K562 (cell line): ENCODE measurements at regions not wholly inside any gene's neighbourhood (a gene's known extent, or its start where the extent isn't known, plus 50 kb on each side); places are given as distances from the start of the nearest gene placed in this dataset.

Experiments used
- BDP1 ChIP-seq: IDR thresholded peaks from 3 replicates; pipeline ENCODE4 v1.6.1; 2011; ENCODE audit not compliant: insufficient read length, insufficient read depth
- ERF ChIP-seq: fragments of 450-650 bp; formaldehyde crosslinking; IDR thresholded peaks from 2 replicates; pipeline ENCODE4 v1.4.0; 2020; ENCODE audit warnings: mild to moderate bottlenecking, mixed read lengths
- FOS ChIP-seq: IDR thresholded peaks from 3 replicates; pipeline ENCODE4 v1.6.1; 2011; ENCODE audit not compliant: insufficient read length; ENCODE audit errors: extremely low read depth
- KLF1 ChIP-seq: fragments of 450-650 bp; IDR thresholded peaks from 2 replicates; pipeline ENCODE4 v1.6.1; 2016; ENCODE audit warnings: missing genetic modification characterization, missing compliant biosample characterization
- MCM2 ChIP-seq: fragments of 450-650 bp; IDR thresholded peaks from 2 replicates; pipeline ENCODE4 v1.6.1; 2017; ENCODE audit warnings: low read depth, mild to moderate bottlenecking
- SOX6 ChIP-seq: fragments of 450-650 bp; IDR thresholded peaks from 2 replicates; pipeline ENCODE4 v1.6.1; 2014; ENCODE audit warnings: mild to moderate bottlenecking
- TF ChIP-seq, protein P1 (sequence below): sonication (generic); formaldehyde crosslinking; IDR thresholded peaks from 2 replicates; pipeline ENCODE4 v1.5.0; 2020; ENCODE audit warnings: missing genetic modification reagents

DNA sequence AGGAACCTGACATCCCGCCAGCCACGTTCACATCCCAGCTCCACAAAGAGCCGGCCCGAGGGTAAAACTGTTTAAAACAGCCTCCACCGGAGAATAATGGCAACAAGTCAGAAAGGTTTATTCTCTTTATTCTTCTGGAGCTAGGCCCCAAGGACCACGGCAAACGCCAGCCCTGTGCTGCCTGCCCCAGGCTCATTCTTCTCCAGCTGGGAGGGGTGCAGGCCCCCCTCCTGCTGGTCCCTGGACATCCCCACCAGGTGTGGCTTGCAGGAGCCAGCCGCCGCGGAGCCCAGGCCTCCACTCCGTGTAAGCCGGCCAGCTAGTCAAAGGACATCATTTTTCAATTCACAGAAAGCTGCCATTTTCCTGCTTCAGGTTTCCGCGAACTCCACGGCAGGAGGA lies 65.8 kb upstream of the SALL3 start:
- no peak for TF ChIP-seq KLF1 (tag)
- no peak for TF ChIP-seq BDP1
- TF ChIP-seq, protein P1, sequence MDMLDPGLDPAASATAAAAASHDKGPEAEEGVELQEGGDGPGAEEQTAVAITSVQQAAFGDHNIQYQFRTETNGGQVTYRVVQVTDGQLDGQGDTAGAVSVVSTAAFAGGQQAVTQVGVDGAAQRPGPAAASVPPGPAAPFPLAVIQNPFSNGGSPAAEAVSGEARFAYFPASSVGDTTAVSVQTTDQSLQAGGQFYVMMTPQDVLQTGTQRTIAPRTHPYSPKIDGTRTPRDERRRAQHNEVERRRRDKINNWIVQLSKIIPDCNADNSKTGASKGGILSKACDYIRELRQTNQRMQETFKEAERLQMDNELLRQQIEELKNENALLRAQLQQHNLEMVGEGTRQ (CRISPR knock-in tag) = no peak
- no peak for TF ChIP-seq SOX6
- TF ChIP-seq MCM2 = no peak
- TF ChIP-seq FOS = no peak
- no peak for TF ChIP-seq ERF (CRISPR knock-in tag)
